NCI-H1417 (cell line): ENCODE measurements at regions not wholly inside any gene's neighbourhood (a gene's known extent, or its start where the extent isn't known, plus 50 kb on each side); places are given as distances from the start of the nearest gene placed in this dataset.
A peak's percentile ranks its signal among the peaks of the same experiment; 100 is the strongest.
"Not testable (repeated sequence)": the region's sequence is repeated elsewhere in the genome, so short reads cannot be mapped to it uniquely, and the experiment has no call there.

Experiments
- DNase-seq, 3 experiments: peaks; one replicate each; lab custom pipeline; 2025; lab: John Stamatoyannopoulos, UW

- DNase-seq, result no peak
Observed at GRCh38 chr6:135555550-135555949, 58.0 kb upstream of the AHI1 start.

DNA sequence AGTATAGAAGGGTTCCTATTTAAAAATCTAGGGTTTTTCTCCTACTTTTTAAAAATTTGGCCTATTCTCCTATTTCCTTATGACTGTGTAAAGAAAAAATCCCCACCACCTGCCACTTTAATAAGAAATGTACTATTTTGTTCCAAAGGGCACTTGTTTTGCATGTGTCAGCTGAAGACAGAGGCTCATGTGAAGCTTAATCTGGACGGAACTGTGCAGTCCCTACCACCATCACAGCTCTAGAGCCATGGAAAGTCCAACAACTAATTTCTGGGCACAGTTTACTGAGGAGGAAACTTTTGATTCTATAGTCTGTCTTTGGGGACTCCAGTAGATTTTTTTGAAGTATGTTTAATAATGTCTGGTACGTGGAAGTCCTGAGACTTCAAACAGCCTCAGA, 60.0 kb upstream of the AHI1 start:
- DNase-seq, result no peak

DNA sequence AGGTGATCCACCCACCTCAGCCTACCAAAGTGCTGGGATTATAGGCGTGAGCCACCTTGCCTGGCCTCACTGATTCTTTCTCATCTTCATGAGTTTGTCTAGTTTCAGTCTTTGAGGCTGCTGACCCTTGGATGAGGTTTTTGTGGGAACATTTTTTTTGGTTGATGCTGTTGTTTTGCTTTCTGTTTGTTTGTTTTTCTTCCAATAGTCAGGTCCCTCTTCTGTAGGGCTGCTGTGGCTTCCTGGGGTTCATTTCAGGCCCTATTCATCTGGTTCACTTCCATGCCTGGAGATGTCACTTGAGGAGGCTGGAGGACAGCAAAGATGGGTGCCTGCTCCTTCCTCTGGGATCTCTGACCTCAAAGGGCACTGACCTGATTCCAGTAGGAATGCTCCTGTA, 68.1 kb upstream of the AHI1 start:
- not testable (repeated sequence) for DNase-seq

DNA sequence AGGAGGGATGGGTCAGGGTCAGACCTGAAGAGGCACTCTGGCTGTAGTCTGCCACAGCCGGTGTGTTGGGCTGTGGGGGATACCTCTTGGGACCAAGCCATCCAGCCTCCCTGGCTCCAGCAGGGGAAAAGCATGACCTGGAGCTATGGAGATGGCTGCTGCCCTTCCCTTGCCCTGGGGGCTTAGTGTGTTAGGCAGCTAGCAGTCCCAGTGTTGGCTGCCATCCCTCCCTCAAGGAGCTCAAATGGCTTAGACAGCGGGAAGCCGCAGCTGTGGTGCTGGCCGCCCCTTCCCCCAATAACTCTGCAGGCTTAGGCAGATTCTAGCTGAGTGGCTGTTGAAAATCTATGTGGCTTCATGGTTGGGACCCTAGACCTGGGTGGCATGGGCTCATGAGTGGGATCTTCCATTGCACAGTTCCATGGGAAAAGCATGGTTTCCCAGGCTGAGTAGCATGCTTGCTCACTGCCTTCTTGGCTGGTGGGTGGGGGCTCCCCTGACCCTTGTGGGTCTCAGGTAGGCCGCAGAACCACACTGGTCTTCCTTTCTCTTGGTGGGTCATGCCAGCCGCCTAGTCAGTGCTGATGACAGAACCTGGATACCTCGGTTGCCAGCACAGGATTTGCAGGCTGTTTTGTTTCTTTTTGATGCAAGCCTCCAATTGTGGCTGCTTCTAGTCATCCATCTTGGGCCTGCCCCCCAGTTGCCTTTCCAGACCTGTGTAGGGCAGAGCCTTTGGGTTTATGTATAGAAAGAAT, 69.0 kb upstream of the AHI1 start:
- DNase-seq, result no peak

DNA sequence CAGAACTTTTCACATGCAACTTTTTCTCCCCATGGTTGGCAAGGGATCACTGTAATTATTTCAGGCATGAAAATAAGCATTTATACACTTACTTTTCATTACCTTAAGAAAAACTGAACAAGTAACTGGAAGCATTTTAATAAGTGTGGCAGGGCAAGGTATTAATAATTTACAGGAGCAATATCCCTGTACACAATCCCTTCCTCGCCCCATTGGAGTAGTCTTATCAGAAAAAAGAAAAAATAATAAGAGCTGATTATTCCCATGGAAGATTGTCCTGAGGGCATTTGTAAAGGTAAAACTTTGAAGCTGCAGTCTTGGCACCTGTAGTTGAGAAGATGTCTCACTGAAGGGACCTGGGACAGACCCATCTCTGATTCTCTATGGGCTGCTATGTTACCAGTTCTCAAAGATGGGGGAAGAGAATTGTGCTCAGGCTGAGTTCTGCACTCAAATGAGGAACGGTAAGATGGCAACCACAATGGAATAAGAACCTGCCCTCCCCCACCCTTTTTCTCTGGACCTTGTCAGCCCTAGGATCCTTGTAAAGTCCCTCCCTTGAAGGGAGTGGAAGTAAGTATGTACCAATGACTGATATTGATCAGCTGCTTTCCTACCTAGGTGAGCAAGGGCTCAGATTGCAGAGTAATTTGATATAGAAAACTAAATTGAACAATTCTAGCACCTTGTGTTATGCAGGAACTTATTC, 70.0 kb upstream of the AHI1 start:
- no peak for DNase-seq

GRCh38 chr6:135568379-135568778, 70.8 kb upstream of the AHI1 start:
- no peak for DNase-seq

GRCh38 chr6:135572051-135572450, 74.5 kb upstream of the AHI1 start:
- no peak for DNase-seq

DNA sequence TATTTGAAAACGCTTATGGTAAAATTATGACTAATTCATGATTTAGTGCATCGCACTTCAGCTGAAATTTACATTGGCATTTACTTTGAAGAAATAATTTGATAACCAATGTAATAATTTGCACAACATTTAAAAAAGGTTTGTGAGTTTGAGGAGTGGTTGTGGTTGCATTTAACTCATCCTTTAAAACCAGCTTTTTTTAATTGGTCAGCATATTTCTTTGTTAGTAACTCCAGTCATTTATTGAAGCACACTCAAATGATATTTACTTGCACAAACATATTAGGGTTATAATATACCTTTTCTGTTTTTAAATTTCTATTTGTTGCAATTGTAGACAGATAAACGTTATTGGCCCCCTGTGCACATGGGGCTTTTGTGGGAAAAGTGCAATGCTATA, 78.1 kb upstream of the AHI1 start:
- DNase-seq, result no peak

- DNase-seq, result peak in 2 of 3 experiments; percentile 73 to 92
Observed at GRCh38 chr6:135576055-135576454, 78.5 kb upstream of the AHI1 start.

GRCh38 chr6:135577059-135577538, 79.6 kb upstream of the AHI1 start:
- no peak for DNase-seq

DNA sequence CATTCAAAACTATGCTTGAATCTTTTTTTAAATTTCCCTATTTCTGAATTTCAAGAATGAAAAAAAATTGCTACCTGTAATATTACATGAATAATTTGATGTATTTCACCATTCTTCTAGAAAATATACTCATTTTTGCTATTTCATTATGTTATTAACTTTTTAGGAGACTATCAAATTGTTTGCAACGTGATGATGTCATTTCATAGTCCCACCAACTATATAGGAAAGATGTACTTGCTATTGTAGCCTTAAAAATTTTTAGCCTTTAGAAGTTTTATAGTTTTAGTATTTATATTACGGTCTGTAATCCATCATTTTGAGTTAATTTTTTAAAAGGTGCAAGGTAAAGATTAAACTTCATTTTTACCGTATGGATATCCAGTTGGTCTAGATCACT, 81.4 kb upstream of the AHI1 start:
- no peak for DNase-seq

DNA sequence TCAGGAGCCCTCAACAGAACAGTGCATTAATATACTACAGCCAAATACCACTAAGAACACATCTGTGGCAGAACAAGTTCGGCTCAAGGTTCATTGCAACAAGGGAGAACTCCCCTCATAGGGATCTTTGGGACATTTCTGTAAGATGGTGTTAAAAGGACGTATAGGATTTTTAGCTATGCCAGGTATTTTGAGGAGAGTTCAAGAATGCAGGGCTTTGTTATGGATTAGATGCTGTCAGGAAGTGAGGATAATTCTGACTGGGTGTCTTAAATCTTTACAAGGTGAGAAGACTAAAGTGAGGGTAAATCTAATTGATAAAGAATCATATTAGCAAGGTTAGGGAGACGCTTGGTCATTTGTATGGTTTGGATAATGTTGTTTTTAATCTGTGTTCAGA, 83.7 kb upstream of the AHI1 start:
- DNase-seq, result no peak

DNA sequence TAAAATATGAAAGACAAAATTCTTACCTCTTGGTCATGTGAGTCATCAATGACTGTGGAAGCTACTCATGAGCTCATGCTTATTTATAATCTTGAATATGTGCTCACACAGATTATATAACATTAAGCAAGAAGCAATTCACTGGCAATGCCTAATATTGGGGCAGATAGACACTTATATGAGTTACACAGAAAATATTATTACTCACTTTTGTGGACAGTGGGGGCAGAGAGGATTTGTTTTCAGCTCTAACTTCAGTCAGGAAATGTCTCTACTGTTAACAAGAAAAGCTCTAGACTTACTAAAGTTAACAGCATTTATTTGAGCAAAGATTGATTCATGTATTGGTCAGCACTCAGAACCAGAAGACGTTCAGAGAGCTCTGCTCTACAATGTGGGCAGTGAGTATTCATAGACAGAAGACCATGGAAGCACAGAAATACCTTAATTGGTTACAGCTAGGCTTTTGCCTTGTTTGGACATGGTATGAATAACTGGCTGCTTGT, 85.8 kb upstream of the AHI1 start:
- no peak for DNase-seq

- no peak for DNase-seq
Observed at GRCh38 chr6:135586388-135586787, 88.8 kb upstream of the AHI1 start.

DNA sequence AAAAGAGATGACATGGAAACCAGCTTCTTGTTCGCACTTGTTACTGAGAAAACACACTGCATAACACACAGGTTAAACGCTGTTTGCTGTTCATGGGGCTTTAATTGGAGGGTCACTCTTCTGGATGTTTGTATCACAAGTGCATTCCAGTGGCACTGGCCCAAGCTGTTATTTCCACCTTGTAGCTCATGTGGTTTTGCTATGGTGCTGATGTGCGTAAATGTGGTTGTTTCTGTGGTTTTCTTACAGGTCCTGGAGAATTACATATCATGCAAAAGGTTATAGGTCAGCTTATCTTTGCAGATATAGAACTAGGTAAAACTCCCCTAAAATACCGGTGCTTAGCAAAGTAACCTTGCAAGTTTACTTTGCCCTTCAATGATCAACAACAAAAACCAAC, 89.3 kb upstream of the AHI1 start:
- peak in 1 of 3 experiments; percentile 38 for DNase-seq

GRCh38 chr6:135592276-135592675, 94.7 kb upstream of the AHI1 start:
- no peak for DNase-seq

DNA sequence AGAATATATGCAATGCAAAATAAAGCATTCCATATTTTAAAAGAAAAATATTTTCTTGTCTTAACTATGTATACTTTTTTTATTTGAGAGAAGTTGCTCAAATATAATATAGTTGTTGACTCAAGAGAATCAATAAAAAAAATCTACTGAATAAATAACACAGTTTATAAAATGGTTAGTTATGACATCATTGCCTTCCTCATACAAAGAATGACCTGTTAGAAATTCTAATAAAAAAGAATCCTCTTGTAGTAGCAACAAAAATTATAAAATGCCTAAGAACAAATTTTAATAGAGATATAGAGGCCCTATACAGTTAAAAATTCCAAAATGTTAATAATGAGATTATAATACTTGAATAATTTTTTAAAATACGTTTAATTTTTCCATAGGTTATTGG, 96.5 kb upstream of the AHI1 start:
- DNase-seq, result no peak

- DNase-seq, result peak; percentile 76 to 98 (median 94)
Observed at GRCh38 chr6:135600086-135600702, 102.7 kb upstream of the AHI1 start.

DNA sequence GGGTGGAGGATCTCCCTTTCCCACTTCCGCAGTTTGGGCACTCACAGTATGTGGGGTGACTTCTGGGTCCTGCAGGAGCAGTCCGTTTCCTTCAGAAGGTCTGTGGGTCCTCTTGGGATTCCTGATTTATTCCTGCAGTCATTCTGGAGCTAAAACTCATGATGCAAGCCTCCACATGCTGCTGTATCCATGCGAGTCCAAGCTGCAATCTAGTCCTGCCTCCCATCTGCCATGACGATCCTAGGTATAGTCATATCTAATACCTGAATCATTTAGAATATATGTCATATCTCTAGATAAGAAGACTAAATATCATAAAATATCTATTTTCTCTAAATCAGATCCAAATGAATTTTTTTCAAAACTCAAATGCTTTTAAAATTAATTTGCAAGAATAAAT, 103.4 kb upstream of the AHI1 start:
- no peak for DNase-seq

- no peak for DNase-seq
Observed at GRCh38 chr6:135601857-135602256, 104.3 kb upstream of the AHI1 start.

DNA sequence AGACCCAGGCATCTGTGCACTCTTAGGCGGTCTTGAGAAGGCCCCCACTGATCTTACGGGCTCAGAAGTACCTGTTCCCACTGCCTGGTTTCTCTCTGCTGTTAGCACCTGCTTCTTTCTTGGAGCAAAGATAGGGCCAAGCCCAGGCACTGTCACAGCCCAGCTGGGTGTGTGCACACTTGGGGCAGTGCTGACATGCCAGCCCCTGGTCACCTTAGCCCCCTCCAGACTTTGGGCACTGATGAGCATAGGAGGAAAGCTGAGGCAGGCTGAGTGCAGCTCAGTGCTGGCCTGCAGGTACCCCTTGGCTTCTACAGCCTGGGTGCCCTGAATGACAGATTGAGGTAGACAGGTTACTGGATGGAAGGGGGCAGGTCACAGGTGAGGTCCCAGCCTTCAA, 105.7 kb upstream of the AHI1 start:
- no peak for DNase-seq

GRCh38 chr6:135604035-135604860, 106.7 kb upstream of the AHI1 start:
- DNase-seq, result no peak
